ENCODE measurements at regions not wholly inside any gene's neighbourhood (a gene's known extent, or its start where the extent isn't known, plus 50 kb on each side); places are given as distances from the start of the nearest gene placed in this dataset.

DNA sequence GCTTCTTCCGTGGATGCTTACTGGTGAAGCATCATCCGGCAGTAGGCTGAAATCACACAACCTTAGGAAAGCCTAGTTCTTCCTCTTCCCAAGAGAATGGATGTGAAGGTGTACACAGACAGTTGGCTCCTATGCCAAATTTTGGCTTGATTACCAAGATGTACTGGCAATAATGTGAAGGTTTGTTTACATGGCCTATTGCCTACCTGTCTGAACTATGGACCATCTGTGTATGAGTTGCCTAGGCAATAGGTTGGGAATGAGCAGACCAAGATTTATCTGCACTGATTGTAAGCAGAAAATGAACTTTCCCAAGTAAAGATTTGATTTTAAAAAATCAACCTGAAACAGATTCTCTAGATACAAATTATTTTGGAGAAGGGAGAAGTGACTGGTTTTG lies 325.9 kb upstream of the SORCS1 start:
- CTCF ChIA-PET, result no interaction called here
- no peak for DNase-seq
- no peak overlapping the region for H3K4me3 ChIP-seq (ENCODE audit: insufficient read depth, low read depth, low read length)

More for the DNA sequence above, 325.9 kb upstream of the SORCS1 start:
- no peak overlapping the region for H4K91ac ChIP-seq (ENCODE audit: insufficient read depth, low read depth, low read length)
- H2BK15ac ChIP-seq (ENCODE audit: low read depth, low read length), result no peak overlapping the region
- no TSS peak for BruUV-seq (replicated peaks)
- H3K36me3 ChIP-seq (ENCODE audit: control insufficient read depth, insufficient read depth, low read length), result no peaks in the 10 kb centered on the region
- no peak for TF ChIP-seq RAD21 (IDR thresholded peaks at IDR 0.05; ENCODE audit: low read length)
- TF ChIP-seq RCOR1 (IDR thresholded peaks at IDR 0.05; ENCODE audit: insufficient replicate concordance, low read length), result no peak
- TF ChIP-seq NFE2L2 (IDR thresholded peaks at IDR 0.05; ENCODE audit: low read depth, low read length), result no peak
- no peak for TF ChIP-seq RFX5 (IDR thresholded peaks at IDR 0.05; ENCODE audit: low read depth, low read length)
- TF ChIP-seq BHLHE40 (IDR thresholded peaks at IDR 0.05; ENCODE audit: low read depth, low read length), result no peak
- TF ChIP-seq, protein P1, sequence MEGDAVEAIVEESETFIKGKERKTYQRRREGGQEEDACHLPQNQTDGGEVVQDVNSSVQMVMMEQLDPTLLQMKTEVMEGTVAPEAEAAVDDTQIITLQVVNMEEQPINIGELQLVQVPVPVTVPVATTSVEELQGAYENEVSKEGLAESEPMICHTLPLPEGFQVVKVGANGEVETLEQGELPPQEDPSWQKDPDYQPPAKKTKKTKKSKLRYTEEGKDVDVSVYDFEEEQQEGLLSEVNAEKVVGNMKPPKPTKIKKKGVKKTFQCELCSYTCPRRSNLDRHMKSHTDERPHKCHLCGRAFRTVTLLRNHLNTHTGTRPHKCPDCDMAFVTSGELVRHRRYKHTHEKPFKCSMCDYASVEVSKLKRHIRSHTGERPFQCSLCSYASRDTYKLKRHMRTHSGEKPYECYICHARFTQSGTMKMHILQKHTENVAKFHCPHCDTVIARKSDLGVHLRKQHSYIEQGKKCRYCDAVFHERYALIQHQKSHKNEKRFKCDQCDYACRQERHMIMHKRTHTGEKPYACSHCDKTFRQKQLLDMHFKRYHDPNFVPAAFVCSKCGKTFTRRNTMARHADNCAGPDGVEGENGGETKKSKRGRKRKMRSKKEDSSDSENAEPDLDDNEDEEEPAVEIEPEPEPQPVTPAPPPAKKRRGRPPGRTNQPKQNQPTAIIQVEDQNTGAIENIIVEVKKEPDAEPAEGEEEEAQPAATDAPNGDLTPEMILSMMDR (conservative IDR thresholded peaks at IDR 0.05; ENCODE audit: low read depth, low read length), result no peak
- TF ChIP-seq CEBPB (IDR thresholded peaks at IDR 0.05; ENCODE audit: low read depth, low read length), result no peak
- no peak for TF ChIP-seq MXI1 (IDR thresholded peaks at IDR 0.05; ENCODE audit: borderline replicate concordance, low read depth, low read length)
- TF ChIP-seq MAFK (IDR thresholded peaks at IDR 0.05; ENCODE audit: low read depth, low read length), result no peak
- no peak for TF ChIP-seq POLR2A (IDR thresholded peaks at IDR 0.05; ENCODE audit: low read depth, low read length)
- TF ChIP-seq, protein P2, sequence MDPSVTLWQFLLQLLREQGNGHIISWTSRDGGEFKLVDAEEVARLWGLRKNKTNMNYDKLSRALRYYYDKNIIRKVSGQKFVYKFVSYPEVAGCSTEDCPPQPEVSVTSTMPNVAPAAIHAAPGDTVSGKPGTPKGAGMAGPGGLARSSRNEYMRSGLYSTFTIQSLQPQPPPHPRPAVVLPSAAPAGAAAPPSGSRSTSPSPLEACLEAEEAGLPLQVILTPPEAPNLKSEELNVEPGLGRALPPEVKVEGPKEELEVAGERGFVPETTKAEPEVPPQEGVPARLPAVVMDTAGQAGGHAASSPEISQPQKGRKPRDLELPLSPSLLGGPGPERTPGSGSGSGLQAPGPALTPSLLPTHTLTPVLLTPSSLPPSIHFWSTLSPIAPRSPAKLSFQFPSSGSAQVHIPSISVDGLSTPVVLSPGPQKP (IDR thresholded peaks at IDR 0.05; ENCODE audit: borderline replicate concordance, low read depth, low read length), result no peak
- TF ChIP-seq, protein P3, sequence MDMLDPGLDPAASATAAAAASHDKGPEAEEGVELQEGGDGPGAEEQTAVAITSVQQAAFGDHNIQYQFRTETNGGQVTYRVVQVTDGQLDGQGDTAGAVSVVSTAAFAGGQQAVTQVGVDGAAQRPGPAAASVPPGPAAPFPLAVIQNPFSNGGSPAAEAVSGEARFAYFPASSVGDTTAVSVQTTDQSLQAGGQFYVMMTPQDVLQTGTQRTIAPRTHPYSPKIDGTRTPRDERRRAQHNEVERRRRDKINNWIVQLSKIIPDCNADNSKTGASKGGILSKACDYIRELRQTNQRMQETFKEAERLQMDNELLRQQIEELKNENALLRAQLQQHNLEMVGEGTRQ (IDR thresholded peaks at IDR 0.05; ENCODE audit: low read depth, low read length), result no peak
- TF ChIP-seq MAZ (IDR thresholded peaks at IDR 0.05; ENCODE audit: borderline replicate concordance, low read depth, low read length), result no peak
- TF ChIP-seq CHD1 (IDR thresholded peaks at IDR 0.05; ENCODE audit: low read depth, low read length), result no peak
- no peak for TF ChIP-seq SMC3 (IDR thresholded peaks at IDR 0.05; ENCODE audit: low read depth, low read length)
- no peak for TF ChIP-seq FOS (IDR thresholded peaks at IDR 0.05; ENCODE audit: low read depth, low read length)
- H3K23ac ChIP-seq (ENCODE audit: low read depth, low read length), result no peak overlapping the region
- H2BK20ac ChIP-seq (ENCODE audit: low read depth, low read length), result no peak overlapping the region
- no peak overlapping the region for H2BK120ac ChIP-seq (ENCODE audit: low read depth, low read length)
- no peaks in the 10 kb centered on the region for H3K79me1 ChIP-seq (ENCODE audit: low read depth in 1 of 2, low read length in 2 of 2)
- no peak overlapping the region for H3K27ac ChIP-seq (ENCODE audit: insufficient read depth, low read length)
- H2AK5ac ChIP-seq (ENCODE audit: low read depth, low read length), result no peak overlapping the region
- H3K18ac ChIP-seq (ENCODE audit: low read depth, low read length), result no peak overlapping the region
- H4K5ac ChIP-seq (ENCODE audit: low read depth, low read length), result no peak overlapping the region
- H2AFZ ChIP-seq (replicated peaks; ENCODE audit: low read length, poor library complexity), result no peak overlapping the region
- H3K4me1 ChIP-seq (ENCODE audit: control insufficient read depth, insufficient read depth, low read length), result no peaks in the 10 kb centered on the region
- no peak overlapping the region for H3K56ac ChIP-seq (ENCODE audit: extremely low read depth, insufficient read depth, low read length)
- POLR2A ChIA-PET (ENCODE audit: unreplicated experiment), result no interaction called here
- H3K4me2 ChIP-seq (ENCODE audit: low read depth, low read length), result no peak overlapping the region
- no peaks in the 10 kb centered on the region for H3K9me1 ChIP-seq (ENCODE audit: insufficient read depth, low read length)
- no peak overlapping the region for H3K14ac ChIP-seq (replicated peaks; ENCODE audit: low read depth, low read length)
- H3K27me3 ChIP-seq (ENCODE audit: control insufficient read depth, insufficient read depth, low read length), result no peaks in the 10 kb centered on the region
- no peak overlapping the region for H2AK9ac ChIP-seq (replicated peaks; ENCODE audit: low read depth, low read length, poor library complexity)
- WGBS, 2 experiments (ENCODE audit: extremely low coverage in 2 of 2, insufficient read length in 1 of 2), result no CpG with 5 or more reads among the region's 2 CpGs
- no peak overlapping the region for H4K8ac ChIP-seq (ENCODE audit: low read depth in 2 of 2, low read length in 2 of 2)
- intact Hi-C loops (cut with micrococcal nuclease) (no loop called here), in situ Hi-C loops (cut with MboI; ENCODE audit: low sequenced_read_pairs) (no loop called here), dilution Hi-C loops (cut with HindIII; ENCODE audit: low sequenced_read_pairs, unreplicated experiment) (no loop called here)
- ATAC-seq (ENCODE audit: low read depth), result no peak
- no peak overlapping the region for H3K9ac ChIP-seq (ENCODE audit: low read depth, low read length)
- H3K4ac ChIP-seq (ENCODE audit: low read depth, low read length), result no peak overlapping the region
- H4K20me1 ChIP-seq (ENCODE audit: insufficient read depth, low read length), result no peaks in the 10 kb centered on the region
- no peaks in the 10 kb centered on the region; the same call in 1 of the 2 replicates for H3K9me3 ChIP-seq (ENCODE audit: control insufficient read depth, insufficient read depth, low read length)
- H2BK5ac ChIP-seq (ENCODE audit: low read depth, low read length, poor library complexity, severe bottlenecking), result no peak overlapping the region

Data from IMR-90 (cell line).